ACC112 (cell line): ENCODE measurements at regions not wholly inside any gene's neighbourhood (a gene's known extent, or its start where the extent isn't known, plus 50 kb on each side); places are given as distances from the start of the nearest gene placed in this dataset.

Experiments used
- H2AFZ ChIP-seq: fragments of 200-600 bp; sonication (generic); one replicate; pipeline ENCODE4 v1.6.0; 2017; ENCODE audit warnings: antibody characterized with exemption, low read length; ENCODE audit not compliant: unreplicated experiment
- H3K27ac ChIP-seq: fragments of 200-600 bp; sonication (generic); 2 replicates; pipeline ENCODE4 v1.5.1; 2014; ENCODE audit warnings: low read depth, mild to moderate bottlenecking, antibody characterized with exemption, low read length, moderate library complexity
- H3K27me3 ChIP-seq: fragments of 200-600 bp; sonication (generic); 2 replicates; pipeline ENCODE4 v1.6.1; 2014; ENCODE audit warnings: mild to moderate bottlenecking, antibody characterized with exemption, low read length, moderate library complexity, mixed read lengths; ENCODE audit not compliant: insufficient read depth
- H3K36me3 ChIP-seq: fragments of 200-600 bp; sonication (generic); 2 replicates; pipeline ENCODE4 v1.6.1; 2016; ENCODE audit warnings: mild to moderate bottlenecking, antibody characterized with exemption, low read length, moderate library complexity, mixed read lengths; ENCODE audit not compliant: insufficient read depth
- H3K4me1 ChIP-seq: fragments of 200-600 bp; sonication (generic); one replicate; pipeline ENCODE4 v1.6.1; 2016; ENCODE audit warnings: low read length, mixed read lengths; ENCODE audit not compliant: insufficient read depth, unreplicated experiment, control insufficient read depth
- H3K4me3 ChIP-seq: fragments of 200-600 bp; sonication (generic); 2 replicates; pipeline ENCODE4 v1.5.1; 2014; ENCODE audit warnings: mild to moderate bottlenecking, low read depth, low read length
- H3K79me2 ChIP-seq: fragments of 200-600 bp; sonication (generic); one replicate; pipeline ENCODE4 v1.6.0; 2016; ENCODE audit warnings: low read length; ENCODE audit not compliant: control insufficient read depth, unreplicated experiment, insufficient read depth

GRCh38 chr18:27789406-27789805 lies 387.5 kb downstream of the CDH2 start:
- Histone ChIP-seq H3K27me3 (no peaks in the 10 kb centered on the region), H3K4me1 (no peaks in the 10 kb centered on the region), H3K79me2 (no peaks in the 10 kb centered on the region), H3K36me3 (no peaks in the 10 kb centered on the region), H3K4me3 (no peak overlapping the region), H3K27ac (no peak overlapping the region), H2AFZ (no peak overlapping the region)

GRCh38 chr18:27787547-27787946 lies 389.4 kb downstream of the CDH2 start:
- Histone ChIP-seq H3K4me1 (no peaks in the 10 kb centered on the region), H3K27me3 (no peaks in the 10 kb centered on the region), H3K79me2 (no peaks in the 10 kb centered on the region), H3K4me3 (no peak overlapping the region), H3K36me3 (no peaks in the 10 kb centered on the region), H3K27ac (no peak overlapping the region), H2AFZ (no peak overlapping the region)

- Histone ChIP-seq H3K27me3 (no peaks in the 10 kb centered on the region), H3K27ac (no peak overlapping the region), H3K4me3 (no peak overlapping the region), H3K36me3 (no peaks in the 10 kb centered on the region), H3K79me2 (no peaks in the 10 kb centered on the region), H3K4me1 (no peaks in the 10 kb centered on the region), H2AFZ (no peak overlapping the region)
Measured at GRCh38 chr18:27785815-27786471, 391.0 kb downstream of the CDH2 start.

- Histone ChIP-seq H3K27me3 (no peaks in the 10 kb centered on the region), H3K79me2 (no peaks in the 10 kb centered on the region), H3K4me3 (peak overlapping the region; percentile 54; the same call in 1 of the 2 replicates), H3K27ac (peak overlapping the region; percentile 70), H3K4me1 (peaks cover 14% of the 10 kb centered on the region), H3K36me3 (no peaks in the 10 kb centered on the region), H2AFZ (peak overlapping the region; percentile 76)
Measured at GRCh38 chr18:27780061-27780745, 396.7 kb downstream of the CDH2 start.

- Histone ChIP-seq H3K4me3 (no peak overlapping the region), H3K36me3 (no peaks in the 10 kb centered on the region), H2AFZ (no peak overlapping the region), H3K79me2 (no peaks in the 10 kb centered on the region), H3K27ac (no peak overlapping the region), H3K4me1 (peaks cover 14% of the 10 kb centered on the region), H3K27me3 (no peaks in the 10 kb centered on the region)
Measured at GRCh38 chr18:27778925-27779324, 398.0 kb downstream of the CDH2 start.

- H3K4me3 ChIP-seq = no peak overlapping the region
- no peaks in the 10 kb centered on the region for H3K27me3 ChIP-seq
- H3K4me1 ChIP-seq = peaks cover 14% of the 10 kb centered on the region
- no peak overlapping the region for H2AFZ ChIP-seq
- H3K27ac ChIP-seq = no peak overlapping the region
- H3K36me3 ChIP-seq = no peaks in the 10 kb centered on the region
- H3K79me2 ChIP-seq = no peaks in the 10 kb centered on the region
Measured at GRCh38 chr18:27778441-27778840, 398.5 kb downstream of the CDH2 start.

- Histone ChIP-seq H3K36me3 (no peaks in the 10 kb centered on the region), H3K4me3 (no peak overlapping the region), H2AFZ (no peak overlapping the region), H3K27ac (no peak overlapping the region), H3K27me3 (no peaks in the 10 kb centered on the region), H3K4me1 (peaks cover 11% of the 10 kb centered on the region), H3K79me2 (no peaks in the 10 kb centered on the region)
Measured at GRCh38 chr18:27772081-27772480, 404.8 kb downstream of the CDH2 start.

GRCh38 chr18:27771571-27771970 lies 405.4 kb downstream of the CDH2 start:
- Histone ChIP-seq H3K4me3 (no peak overlapping the region), H3K27me3 (no peaks in the 10 kb centered on the region), H2AFZ (no peak overlapping the region), H3K36me3 (no peaks in the 10 kb centered on the region), H3K4me1 (peaks cover 11% of the 10 kb centered on the region), H3K27ac (no peak overlapping the region), H3K79me2 (no peaks in the 10 kb centered on the region)

- no peak overlapping the region for H3K27ac ChIP-seq
- H3K4me1 ChIP-seq = peaks cover 11% of the 10 kb centered on the region
- H3K79me2 ChIP-seq = no peaks in the 10 kb centered on the region
- H3K36me3 ChIP-seq = no peaks in the 10 kb centered on the region
- H3K27me3 ChIP-seq = no peaks in the 10 kb centered on the region
- H2AFZ ChIP-seq = no peak overlapping the region
- H3K4me3 ChIP-seq = no peak overlapping the region
Measured at GRCh38 chr18:27769152-27769551, 407.8 kb downstream of the CDH2 start.

GRCh38 chr18:27763936-27764335 lies 413.0 kb downstream of the CDH2 start:
- Histone ChIP-seq H3K36me3 (no peaks in the 10 kb centered on the region), H3K27ac (no peak overlapping the region), H3K27me3 (no peaks in the 10 kb centered on the region), H3K79me2 (no peaks in the 10 kb centered on the region), H3K4me1 (peaks cover 6% of the 10 kb centered on the region), H2AFZ (peak overlapping the region; percentile 21), H3K4me3 (no peak overlapping the region)

GRCh38 chr18:27763341-27763740 lies 413.6 kb downstream of the CDH2 start:
- no peak overlapping the region for H3K4me3 ChIP-seq
- H3K27ac ChIP-seq = no peak overlapping the region
- H3K36me3 ChIP-seq = no peaks in the 10 kb centered on the region
- no peaks in the 10 kb centered on the region for H3K79me2 ChIP-seq
- H3K4me1 ChIP-seq = peaks cover 6% of the 10 kb centered on the region
- no peaks in the 10 kb centered on the region for H3K27me3 ChIP-seq
- H2AFZ ChIP-seq = no peak overlapping the region
